Gastroesophageal sphincter (tissue), 3 donors: ENCODE measurements at regions not wholly inside any gene's neighbourhood (a gene's known extent, or its start where the extent isn't known, plus 50 kb on each side); places are given as distances from the start of the nearest gene placed in this dataset.

ENCODE experiments used
- CTCF ChIP-seq, 4 experiments: fragments of 200-600 bp in 2 of 4; fragments of 450-650 bp in 2 of 4; sonication (generic) in 1 of 4; IDR thresholded peaks; one replicate each; pipeline ENCODE4 v1.5.1; 2017 to 2019; ENCODE audit warnings: antibody characterized with exemption in 4 of 4, mild to moderate bottlenecking in 2 of 4, moderate library complexity in 2 of 4
- EP300 ChIP-seq: sonication (generic); formaldehyde crosslinking; IDR thresholded peaks from one replicate; pipeline ENCODE4 v1.6.1; 2017; ENCODE audit warnings: antibody characterized with exemption, mild to moderate bottlenecking
- POLR2A ChIP-seq, 2 donors: fragments of 450-650 bp; IDR thresholded peaks; one replicate each; pipeline ENCODE4 v1.6.1; 2017; ENCODE audit warnings: antibody characterized with exemption in 2 of 2, mild to moderate bottlenecking in 2 of 2, moderate library complexity in 1 of 2
- POLR2AphosphoS5 ChIP-seq: sonication (generic); formaldehyde crosslinking; IDR thresholded peaks from one replicate; pipeline ENCODE4 v1.6.1; 2017; ENCODE audit warnings: antibody characterized with exemption

DNA sequence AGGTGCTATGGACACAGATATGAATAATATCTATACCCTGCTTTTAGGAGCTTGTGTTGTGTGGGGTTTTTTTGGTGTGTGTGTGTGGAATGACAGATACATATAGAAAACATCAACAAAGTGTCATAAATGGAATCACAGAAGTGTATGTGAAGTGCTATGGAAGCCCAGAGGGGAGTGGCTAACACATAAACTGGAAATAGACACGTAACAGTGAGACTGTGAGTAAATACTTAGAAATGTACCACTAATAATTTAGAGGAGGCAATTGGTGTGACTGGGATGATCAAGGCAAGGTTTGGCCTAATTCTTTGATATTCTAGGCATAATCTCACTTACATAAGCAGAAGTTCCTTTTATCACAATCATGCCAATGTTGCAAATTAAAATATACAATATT is 169.3 kb upstream of the TENM4 start:
- TF ChIP-seq POLR2A (IDR thresholded peaks at IDR 0.05) = no peak
- no peak for TF ChIP-seq CTCF (IDR thresholded peaks at IDR 0.05)
- no peak for TF ChIP-seq POLR2AphosphoS5
- no peak for TF ChIP-seq EP300
